Endothelial cell of umbilical vein (primary cell): ENCODE measurements at regions not wholly inside any gene's neighbourhood (a gene's known extent, or its start where the extent isn't known, plus 50 kb on each side); places are given as distances from the start of the nearest gene placed in this dataset.

Experiments
- BruUV-seq: library from RNA; stranded (reverse); fragments of 400-500 nt; replicated peaks from 2 replicates; lab custom pipeline; 2021; lab: Mats Ljungman, UMichigan
- CTCF ChIA-PET: fragments of 300-600, 350-600 bp; sonication (Branson Sonifier 250); formaldehyde crosslinking; loops from one replicate; lab custom pipeline; 2021; ENCODE audit warnings: antibody characterized with exemption, inconsistent platforms; lab: Charles Lee
- POLR2A ChIA-PET: fragments of 300-600, 350-600 bp; sonication (Branson Sonifier 250); formaldehyde crosslinking; loops from one replicate; lab custom pipeline; 2021; ENCODE audit warnings: antibody characterized with exemption, inconsistent platforms; lab: Charles Lee
- DNase-seq: peaks from one replicate; pipeline ENCODE4 v3.0.0-alpha.2; 2011; ENCODE audit warnings: low read depth, low spot score
- FAIRE-seq: peaks from 2 replicates; lab custom pipeline; 2011; peaks lifted over from hg19 to GRCh38; lab: Jason Lieb, UNC
- H2AFZ ChIP-seq: 2 replicates; pipeline ENCODE4 v1.6.0; 2012; ENCODE audit warnings: low read depth, low read length, control low read depth, inconsistent platforms
- H3K27ac ChIP-seq: 2 replicates; pipeline ENCODE4 v1.5.1; 2011; ENCODE audit warnings: low read depth, mild to moderate bottlenecking, control low read depth, low read length, moderate library complexity; ENCODE audit not compliant: insufficient read depth
- H3K27me3 ChIP-seq, 2 experiments: 2 replicates each; pipeline versions ENCODE4 v1.6.0 to v1.6.1; 2011; ENCODE audit warnings: low read length in 2 of 2, mixed read lengths in 1 of 2; ENCODE audit not compliant: control insufficient read depth in 2 of 2, insufficient read depth in 2 of 2
- H3K36me3 ChIP-seq, 2 experiments: 2 replicates in 1 of 2; 3 replicates in 1 of 2; pipeline ENCODE4 v1.5.1; 2011; ENCODE audit warnings: low read length in 2 of 2, mild to moderate bottlenecking in 1 of 2, moderate library complexity in 1 of 2; ENCODE audit not compliant: control insufficient read depth in 2 of 2, insufficient read depth in 2 of 2; ENCODE audit errors: extremely low read depth in 1 of 2
- H3K4me1 ChIP-seq: 3 replicates; pipeline ENCODE4 v1.5.1; 2011; ENCODE audit warnings: mild to moderate bottlenecking, low read length; ENCODE audit not compliant: control insufficient read depth, insufficient read depth; ENCODE audit errors: extremely low read depth
- H3K4me2 ChIP-seq: 2 replicates; pipeline ENCODE4 v1.6.1; 2011; ENCODE audit warnings: low read length, control low read depth, mixed read lengths; ENCODE audit not compliant: insufficient read depth
- H3K4me3 ChIP-seq, 3 experiments: fragments of 200-600 bp in 1 of 3; sonication (generic), shearing (Covaris generic) in 1 of 3; replicated peaks in 1 of 3; 2 replicates each; pipeline ENCODE4 v1.5.1; 2011 to 2016; ENCODE audit warnings: control low read depth in 3 of 3, low read length in 3 of 3, mild to moderate bottlenecking in 2 of 3, inconsistent platforms in 1 of 3, low read depth in 1 of 3, moderate library complexity in 1 of 3; ENCODE audit not compliant: insufficient read depth in 1 of 3
- H3K79me2 ChIP-seq: 2 replicates; pipeline ENCODE4 v1.6.0; 2012; ENCODE audit warnings: low read length, inconsistent platforms; ENCODE audit not compliant: control insufficient read depth, insufficient read depth
- H3K9ac ChIP-seq: replicated peaks from 2 replicates; pipeline ENCODE3; 2011; ENCODE audit warnings: low read length, control low read depth; ENCODE audit not compliant: insufficient read depth; ENCODE audit errors: extremely low read depth
- H3K9me1 ChIP-seq: replicated peaks from 3 replicates; pipeline ENCODE4 v1.6.0; 2011; ENCODE audit warnings: mild to moderate bottlenecking, low read length; ENCODE audit not compliant: control insufficient read depth, insufficient read depth; ENCODE audit errors: extremely low read depth
- H3K9me3 ChIP-seq: replicated peaks from 2 replicates; pipeline ENCODE4 v1.5.1; 2012; ENCODE audit warnings: low read length, inconsistent platforms; ENCODE audit not compliant: control insufficient read depth, insufficient read depth
- H4K20me1 ChIP-seq: replicated peaks from 2 replicates; pipeline ENCODE3; 2011; ENCODE audit warnings: mild to moderate bottlenecking, low read length; ENCODE audit not compliant: control insufficient read depth, insufficient read depth; ENCODE audit errors: extremely low read depth
- CTCF ChIP-seq, 2 donors: IDR thresholded peaks; 1 replicate in 1 of 2; 2 replicates in 1 of 2; pipeline ENCODE4 v1.5.1; 2011; ENCODE audit warnings: low read length in 2 of 2, mild to moderate bottlenecking in 2 of 2, moderate library complexity in 2 of 2, control low read depth in 1 of 2, inconsistent platforms in 1 of 2, low read depth in 1 of 2; ENCODE audit not compliant: insufficient read depth in 1 of 2; ENCODE audit errors: extremely low read depth in 1 of 2
- EZH2 ChIP-seq: IDR thresholded peaks from 2 replicates; pipeline ENCODE4 v1.6.1; 2012; ENCODE audit warnings: borderline replicate concordance, low read depth, mild to moderate bottlenecking, moderate library complexity, low read length, inconsistent platforms; ENCODE audit not compliant: severe bottlenecking
- FOS ChIP-seq: IDR thresholded peaks from 2 replicates; pipeline ENCODE4 v1.6.1; 2011; ENCODE audit warnings: mild to moderate bottlenecking, low read length, moderate library complexity, borderline replicate concordance; ENCODE audit not compliant: insufficient read depth
- GATA2 ChIP-seq: IDR thresholded peaks from 2 replicates; pipeline ENCODE4 v1.7.0; 2011; ENCODE audit warnings: low read depth, mild to moderate bottlenecking, moderate library complexity, mixed read lengths, low read length; ENCODE audit not compliant: insufficient read length, insufficient read depth
- JUN ChIP-seq: IDR thresholded peaks from 2 replicates; pipeline ENCODE4 v1.6.1; 2011; ENCODE audit warnings: borderline replicate concordance, low read depth; ENCODE audit not compliant: insufficient read length, insufficient read depth
- MAX ChIP-seq: IDR thresholded peaks from 2 replicates; pipeline ENCODE4 v1.6.1; 2011; ENCODE audit not compliant: insufficient read depth, insufficient read length
- MYC ChIP-seq: IDR thresholded peaks from one replicate; pipeline ENCODE4 v1.6.1; 2011; ENCODE audit warnings: mild to moderate bottlenecking, low read depth, low read length
- POLR2A ChIP-seq: IDR thresholded peaks from 2 replicates; pipeline ENCODE4 v1.6.1; 2012; ENCODE audit warnings: low read depth, mild to moderate bottlenecking, control low read depth, low read length
- POLR2AphosphoS5 ChIP-seq: IDR thresholded peaks from 2 replicates; pipeline ENCODE4 v1.6.1; 2012; ENCODE audit warnings: low read depth, mild to moderate bottlenecking, control low read depth, low read length, moderate library complexity; ENCODE audit not compliant: insufficient read depth
- dilution Hi-C: fragments of 300-500 bp; cut with MboI; formaldehyde crosslinking; loops from one replicate; pipeline ENCODE4 v1.15.0; 2019; ENCODE audit warnings: low sequenced_read_pairs; ENCODE audit not compliant: extremely low pct_ligation_motif_present
- intact Hi-C: fragments of 100-400 bp; cut with micrococcal nuclease; formaldehyde crosslinking; loops from one replicate; pipeline ENCODE4 v1.10.0; 2022

GRCh38 chr21:15236111-15236510 lies 171.3 kb upstream of the NRIP1 start:
- intact Hi-C loops (no loop called here), dilution Hi-C loops (no loop called here)
- BruUV-seq: no TSS peak
- ChIA-PET CTCF (no interaction called here), POLR2A (no interaction called here)
- Histone ChIP-seq H3K36me3 (no peaks in the 10 kb centered on the region), H3K4me2 (no peak overlapping the region), H3K79me2 (no peaks in the 10 kb centered on the region), H4K20me1 (no peaks in the 10 kb centered on the region), H3K27ac (no peak overlapping the region), H3K4me3 (no peak overlapping the region), H3K9ac (no peak overlapping the region), H3K9me3 (no peaks in the 10 kb centered on the region), H2AFZ (no peak overlapping the region), H3K27me3 (no peaks in the 10 kb centered on the region), H3K9me1 (no peaks in the 10 kb centered on the region), H3K4me1 (no peaks in the 10 kb centered on the region)
- FAIRE-seq (no peak), DNase-seq (no peak)
- no peak for TF ChIP-seq MYC
- no peak for TF ChIP-seq POLR2A
- no peak for TF ChIP-seq POLR2AphosphoS5
- no peak for TF ChIP-seq EZH2
- no peak for TF ChIP-seq MAX
- no peak for TF ChIP-seq JUN
- TF ChIP-seq FOS: no peak
- no peak for TF ChIP-seq GATA2
- TF ChIP-seq CTCF (IDR thresholded peaks at IDR 0.05; ENCODE audit: extremely low read depth in 1 of 2, insufficient read depth in 1 of 2, low read depth in 1 of 2, low read length in 2 of 2): no peak
